Cardiac septum (tissue), 1 donor: ENCODE measurements at regions not wholly inside any gene's neighbourhood (a gene's known extent, or its start where the extent isn't known, plus 50 kb on each side); places are given as distances from the start of the nearest gene placed in this dataset.
"Not testable (repeated sequence)": the region's sequence is repeated elsewhere in the genome, so short reads cannot be mapped to it uniquely, and the experiment has no call there.

Source experiments
- DNase-seq: peaks from one replicate; pipeline ENCODE4 v3.0.0-alpha.2; 2020; ENCODE audit warnings: low spot score
- intact Hi-C: fragments of 100-400 bp; cut with DNase I; formaldehyde crosslinking; loops from one replicate; pipeline ENCODE4 v1.14.0; 2022
- donor health status: DM: no; HTN: no; CAD: no.

DNA sequence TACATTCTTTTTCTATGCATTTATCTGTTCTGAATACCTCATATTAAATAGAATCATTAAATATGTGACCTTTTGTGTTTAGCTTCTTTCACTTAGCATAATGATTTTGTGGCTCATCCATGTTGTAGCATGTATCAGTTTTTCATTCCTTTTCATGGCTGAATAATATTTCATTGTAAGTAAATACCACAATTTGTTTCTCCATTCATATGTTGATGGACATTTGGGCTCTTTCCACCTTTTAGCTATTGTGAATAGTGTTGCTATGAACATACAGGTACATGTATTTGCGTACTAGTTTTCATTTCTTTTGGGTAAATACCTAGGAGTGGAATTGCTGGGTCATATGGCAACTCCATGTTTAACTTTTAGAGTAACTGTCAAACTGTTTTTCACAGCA is 85.1 kb downstream of the GNL3L start:
- no peak for DNase-seq
- intact Hi-C loops: no loop called here

DNA sequence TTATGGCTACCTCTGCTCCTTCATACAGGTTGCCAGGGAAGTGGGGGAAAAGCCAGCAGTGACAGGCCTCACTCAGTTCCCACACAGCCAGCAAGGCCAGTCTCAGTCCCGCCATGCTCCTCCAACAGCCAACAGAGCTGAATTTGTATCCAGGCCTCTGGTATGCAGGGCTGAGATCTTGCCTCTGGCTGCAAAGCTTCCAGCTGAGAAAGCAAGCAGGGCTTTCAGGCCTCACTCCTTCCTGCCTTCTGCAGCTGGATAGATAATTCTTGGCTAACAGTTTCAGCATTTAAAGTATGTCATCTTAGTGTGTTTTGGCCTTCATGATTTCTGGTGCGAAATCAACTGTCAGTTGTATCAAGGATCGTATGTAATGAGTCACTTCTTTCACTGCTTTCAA is 103.6 kb downstream of the GNL3L start:
- no peak for DNase-seq
- intact Hi-C loops: no loop called here

DNA sequence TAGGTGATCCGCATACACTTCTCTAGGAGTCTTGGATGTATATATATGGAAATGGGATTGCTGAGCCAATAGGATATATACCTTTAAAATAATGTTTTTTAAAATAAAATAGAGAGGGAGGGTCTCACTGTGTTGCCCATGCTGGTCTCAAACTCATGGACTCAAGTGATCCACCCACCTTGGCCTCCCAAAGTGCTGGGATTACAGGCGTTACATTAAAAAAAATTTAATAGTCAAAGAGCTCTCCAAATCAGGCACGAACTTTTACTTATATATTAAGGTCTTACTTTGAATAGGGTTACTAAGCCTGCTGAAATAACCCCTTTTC is 109.0 kb downstream of the GNL3L start:
- intact Hi-C loops: loop anchor here (5.0 kb wide), 1 partner anchor 363 kb away; the partner anchor contains the start of gene APEX2
- no peak for DNase-seq

DNA sequence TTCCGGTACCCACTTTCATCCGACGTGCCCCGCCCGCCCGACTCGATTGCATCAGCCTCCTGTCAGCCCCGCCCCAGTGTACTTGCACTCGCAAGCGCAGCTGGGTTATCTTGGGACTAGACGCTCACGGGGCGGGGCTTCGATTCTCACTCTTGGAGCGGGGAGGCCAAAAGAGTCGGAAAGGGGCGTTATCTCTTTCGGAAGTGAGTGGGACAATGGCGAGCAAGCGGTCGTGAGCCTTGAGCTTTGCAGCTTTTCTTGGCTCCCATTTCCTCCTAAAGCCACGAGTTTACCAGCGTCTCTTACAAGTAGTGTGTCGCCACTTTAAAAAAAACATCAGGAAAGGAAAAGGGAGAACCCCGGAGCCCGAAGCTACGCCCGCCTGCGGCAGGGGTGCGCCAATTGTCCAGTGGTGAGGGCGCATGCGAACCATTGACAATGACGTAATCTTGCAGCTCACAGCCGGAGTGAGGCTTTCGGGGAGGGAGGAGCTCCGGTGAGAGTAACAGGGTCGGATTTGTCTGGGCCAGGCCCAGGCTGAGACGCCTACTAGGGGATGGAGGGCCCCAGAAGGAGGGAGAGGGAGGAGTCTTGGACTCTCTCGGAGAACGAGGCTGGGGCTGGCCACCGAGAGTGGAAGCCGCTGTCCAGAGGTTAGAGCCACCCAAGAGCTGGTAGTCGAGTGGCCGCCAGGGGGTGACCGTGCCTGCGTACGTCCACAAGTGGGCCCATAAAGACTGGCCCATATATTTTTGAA is 109.5 kb downstream of the GNL3L start:
- peak; percentile 95 for DNase-seq
- intact Hi-C loops: loop anchor here (5.0 kb wide), 1 partner anchor 363 kb away; the partner anchor contains the start of gene APEX2

DNA sequence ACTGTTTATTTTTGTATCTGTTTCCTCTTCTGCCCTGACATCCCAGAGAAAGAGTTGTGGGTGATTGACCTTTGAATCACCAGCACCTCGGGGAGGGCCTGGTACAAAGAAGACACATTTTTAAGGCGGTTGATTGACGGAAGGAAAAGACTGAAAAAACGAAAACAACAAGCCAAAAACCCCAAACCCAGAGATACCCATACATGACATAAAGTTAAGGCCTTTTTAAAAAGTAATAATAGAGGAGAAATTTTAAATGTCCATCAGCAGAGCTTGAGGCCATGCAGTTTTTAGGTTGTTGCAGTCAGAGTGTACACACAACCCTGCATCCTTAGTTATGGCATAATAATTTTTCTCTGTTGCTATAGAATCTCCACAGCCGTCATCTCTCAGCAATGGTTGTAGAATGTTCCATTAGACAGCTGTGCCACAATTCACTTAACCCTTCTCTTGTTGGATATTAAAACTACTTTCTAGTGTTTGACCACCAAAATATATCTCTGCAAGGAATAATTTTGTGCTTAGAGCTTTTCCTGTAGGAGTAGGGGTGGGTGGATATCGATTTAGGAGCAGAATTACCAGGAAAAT is 110.2 kb downstream of the GNL3L start:
- no peak for DNase-seq
- intact Hi-C loops: no loop called here

DNA sequence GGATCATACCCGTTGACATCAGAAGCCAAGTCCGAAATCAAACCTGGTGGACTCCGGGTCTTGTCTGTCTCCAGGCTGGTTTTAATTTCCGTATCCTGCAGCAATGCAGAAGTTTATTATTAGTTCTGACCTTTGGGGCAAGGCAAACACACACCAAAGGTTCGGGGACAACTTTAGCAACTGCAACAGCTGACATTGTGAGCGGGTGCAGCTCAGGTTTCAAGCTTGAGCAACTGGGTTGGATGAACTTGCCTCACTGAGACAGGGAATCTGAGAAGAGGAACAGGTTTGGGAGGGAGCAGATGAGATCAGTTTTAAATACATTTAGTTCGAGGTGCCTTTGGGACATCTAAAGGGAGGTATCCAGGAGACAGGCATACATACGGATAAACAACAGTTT is 110.7 kb downstream of the GNL3L start:
- DNase-seq: no peak
- intact Hi-C loops: no loop called here

DNA sequence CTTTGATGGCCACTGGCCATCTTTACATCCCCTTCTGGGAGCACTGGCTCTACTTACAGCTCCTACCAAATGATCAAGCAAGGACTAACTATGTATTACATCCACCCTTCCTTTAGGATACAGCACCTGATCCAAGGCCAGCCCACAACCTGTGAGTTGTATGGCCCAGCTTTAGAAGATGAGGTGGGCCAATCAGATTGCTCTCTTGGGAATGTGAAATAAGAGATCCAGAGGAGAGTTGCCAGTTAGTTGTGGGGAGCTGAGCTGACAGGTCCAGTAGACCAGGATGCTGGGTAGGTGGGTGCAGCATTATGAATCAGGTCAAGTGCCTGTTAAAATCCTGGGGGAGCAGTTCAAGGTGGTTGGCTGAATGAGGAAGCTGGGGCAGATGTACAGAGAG is 111.5 kb downstream of the GNL3L start:
- intact Hi-C loops: no loop called here

DNA sequence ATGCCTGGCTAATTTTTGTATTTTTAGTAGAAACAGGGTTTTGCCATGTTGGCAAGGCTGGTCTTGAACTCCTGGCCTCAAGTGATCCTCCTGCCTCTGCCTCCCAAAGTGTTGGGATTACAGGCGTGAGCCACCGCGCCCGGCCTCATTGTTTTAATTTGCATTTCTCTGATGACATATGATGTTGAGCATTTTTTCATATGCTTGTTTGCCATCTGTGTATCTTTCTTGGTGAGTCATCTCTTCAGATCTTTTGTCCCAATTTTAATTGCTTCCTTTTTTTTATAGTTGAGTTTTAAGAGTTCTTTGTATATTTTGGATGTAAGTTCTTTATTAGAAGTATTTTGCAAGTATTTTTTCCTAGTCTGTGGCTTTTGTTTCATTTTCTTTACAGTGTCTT is 117.6 kb downstream of the GNL3L start:
- DNase-seq, intact Hi-C loops: not testable (repeated sequence)

More for the DNA sequence above, 111.5 kb downstream of the GNL3L start:
- no peak for DNase-seq

DNA sequence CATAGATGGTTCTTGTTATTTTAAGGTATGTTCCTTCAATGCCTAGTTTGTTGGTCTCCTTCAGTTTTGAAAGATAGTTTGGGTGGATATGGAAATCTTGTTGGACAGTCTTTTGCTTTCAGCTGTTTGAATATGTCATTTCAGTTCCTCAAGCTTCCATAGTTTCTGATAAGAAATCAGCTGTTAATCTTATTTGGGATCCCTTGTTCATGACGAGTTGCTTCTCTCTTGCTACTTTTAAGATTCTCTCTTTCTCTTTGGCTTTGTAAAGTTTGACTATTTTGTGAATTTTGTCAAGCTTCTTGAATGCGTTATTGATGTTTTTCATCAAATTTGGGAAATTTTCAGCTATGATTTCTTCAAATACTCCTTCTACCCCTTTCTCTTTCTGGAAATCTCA is 129.5 kb downstream of the GNL3L start:
- no peak for DNase-seq
- intact Hi-C loops: no loop called here

DNA sequence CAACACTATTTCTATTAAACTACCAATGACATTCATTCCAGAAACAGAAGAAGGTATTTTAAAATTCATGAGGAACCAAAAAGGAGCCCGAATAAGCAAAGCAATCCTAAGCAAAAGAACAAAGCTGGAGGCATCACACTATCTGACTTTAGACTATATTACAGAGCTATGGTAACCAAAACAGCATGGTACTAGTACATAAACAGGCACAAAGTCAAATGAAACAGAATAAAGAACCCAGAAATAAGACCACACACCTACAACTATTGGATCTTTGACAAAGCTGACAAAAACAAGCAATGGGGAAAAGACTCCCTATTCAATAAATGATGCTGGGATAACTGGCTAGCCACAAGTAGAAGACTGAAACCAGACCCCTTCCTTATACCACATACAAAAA is 122.3 kb downstream of the ITIH6 start:
- no peak for DNase-seq
- intact Hi-C loops: no loop called here

DNA sequence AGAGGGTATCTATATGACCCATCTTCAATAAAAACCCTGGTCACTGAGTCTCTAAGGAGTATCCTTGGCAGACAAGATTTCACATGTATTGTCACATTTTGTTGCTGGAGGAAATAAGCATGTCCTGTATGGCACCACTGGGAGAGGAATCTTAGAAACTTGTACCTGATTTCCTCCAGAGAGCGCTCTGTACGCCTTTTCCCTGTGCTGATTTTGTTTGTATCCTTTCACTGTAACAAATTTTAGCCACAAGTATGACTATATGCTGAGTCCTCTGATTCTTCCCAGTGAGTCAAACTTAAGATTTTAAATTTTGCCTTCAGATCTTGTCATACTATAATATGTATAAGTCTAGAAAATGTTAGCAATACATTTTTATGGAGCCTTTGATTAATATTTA is 102.8 kb downstream of the ITIH6 start:
- intact Hi-C loops: no loop called here
- no peak for DNase-seq

DNA sequence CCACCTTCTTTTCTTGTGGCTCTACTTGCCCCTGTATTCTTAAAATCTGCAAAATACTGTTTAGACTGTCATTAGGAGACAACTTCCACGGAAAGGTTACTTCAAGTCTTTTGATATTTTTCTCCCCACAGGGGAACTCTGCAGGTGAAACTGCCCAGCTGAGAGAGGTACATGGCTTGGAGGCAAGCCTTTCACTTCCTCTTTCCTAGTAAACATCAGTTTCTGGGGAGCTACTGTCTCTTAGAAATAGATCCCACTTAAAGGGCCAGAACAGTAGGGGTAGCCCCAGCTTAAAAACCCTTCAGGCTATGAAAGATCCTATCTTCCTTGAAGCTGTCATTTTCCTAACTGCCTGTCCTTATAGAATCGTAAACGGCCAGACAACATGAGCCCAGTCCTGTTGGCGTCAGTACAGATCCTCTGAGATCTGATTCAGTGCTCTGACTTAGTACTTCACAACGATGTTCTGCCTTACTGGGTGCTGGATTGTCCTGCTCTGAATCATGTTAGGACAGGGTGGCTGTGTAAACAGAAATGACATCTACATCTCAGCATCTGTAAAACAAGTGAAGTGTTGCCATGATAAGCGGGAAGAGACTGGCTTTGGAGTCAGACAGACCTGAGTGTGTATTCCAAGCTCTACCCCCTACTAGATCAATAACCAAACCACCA is 102.1 kb downstream of the ITIH6 start:
- DNase-seq: no peak
- intact Hi-C loops: no loop called here
